GM19238 (cell line): ENCODE measurements at regions not wholly inside any gene's neighbourhood (a gene's known extent, or its start where the extent isn't known, plus 50 kb on each side); places are given as distances from the start of the nearest gene placed in this dataset.

Experiments used
- DNase-seq: peaks from one replicate; pipeline ENCODE4 v3.0.0; 2011; ENCODE audit warnings: low spot score; ENCODE audit not compliant: insufficient read length

GRCh38 chr22:47448231-47449223, 686.1 kb downstream of the TBC1D22A start:
- no peak for DNase-seq

GRCh38 chr22:47446821-47447810, 684.7 kb downstream of the TBC1D22A start:
- no peak for DNase-seq

DNA sequence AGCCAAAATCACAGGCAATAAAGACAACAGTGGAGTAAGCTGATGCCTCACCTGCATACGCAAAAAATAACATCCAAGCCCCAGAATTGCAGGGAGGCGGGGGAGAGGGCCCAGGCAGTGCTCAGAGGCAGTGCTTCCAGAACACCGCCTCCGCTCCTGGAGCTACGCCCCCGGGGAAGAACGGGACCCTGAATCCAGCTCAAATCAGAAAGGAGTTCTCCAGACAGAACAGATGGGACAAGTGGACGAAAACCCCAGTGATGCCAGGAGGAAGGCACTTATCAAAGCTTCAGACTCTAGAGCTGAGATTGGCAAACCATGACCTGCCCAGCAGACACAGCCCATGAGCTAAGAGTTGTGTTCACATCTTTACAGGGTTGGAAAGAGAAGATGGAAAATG, 683.9 kb downstream of the TBC1D22A start:
- no peak for DNase-seq

DNA sequence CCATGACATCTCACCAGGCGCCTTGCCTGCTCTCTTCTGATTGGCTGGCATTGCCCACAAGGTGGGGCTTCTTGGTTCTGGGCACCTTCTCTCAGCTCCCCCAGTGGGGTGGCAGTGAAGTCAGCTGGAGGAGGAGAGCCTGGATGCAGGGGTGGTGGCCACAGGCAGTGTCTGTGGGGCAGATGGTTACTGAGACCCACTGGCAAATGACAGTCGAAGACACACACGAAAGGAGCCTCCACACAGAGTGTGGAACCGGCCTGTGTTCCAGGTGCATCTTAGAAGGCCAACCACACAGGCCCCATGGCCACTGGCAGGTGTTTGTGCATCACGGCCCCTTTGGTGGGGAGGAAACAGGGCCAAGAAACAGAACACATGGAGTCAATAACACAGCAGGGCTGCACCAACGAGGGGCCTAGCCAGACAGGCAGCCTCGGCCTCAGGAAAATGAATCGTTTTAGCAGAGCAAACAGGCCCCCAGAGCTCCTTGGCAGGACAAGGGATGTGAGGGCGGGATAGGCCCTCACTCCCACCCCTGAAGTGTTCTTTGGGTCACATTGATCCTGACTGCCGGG, 683.4 kb downstream of the TBC1D22A start:
- no peak for DNase-seq

DNA sequence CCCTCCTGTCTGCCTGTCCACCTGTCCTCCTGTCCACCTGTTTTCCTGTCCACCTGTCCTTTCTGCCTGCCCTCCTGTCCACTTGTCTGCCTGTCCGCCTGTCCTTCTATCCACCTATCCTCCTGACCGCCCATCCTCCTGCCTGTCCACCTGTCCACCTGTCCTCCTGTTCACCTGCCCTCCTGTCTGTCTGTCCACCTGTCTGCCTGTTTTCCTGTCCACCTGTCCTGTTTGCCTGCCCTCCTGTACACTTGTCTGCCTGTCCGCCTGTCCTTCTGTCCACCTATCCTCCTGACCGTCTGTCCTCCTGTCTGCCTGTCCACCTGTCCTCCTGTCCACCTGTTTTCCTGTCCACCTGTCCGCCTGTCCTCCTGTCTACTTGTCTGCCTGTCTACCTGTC, 682.8 kb downstream of the TBC1D22A start:
- DNase-seq: no peak

GRCh38 chr22:47444746-47445065, 682.3 kb downstream of the TBC1D22A start:
- DNase-seq: no peak

DNA sequence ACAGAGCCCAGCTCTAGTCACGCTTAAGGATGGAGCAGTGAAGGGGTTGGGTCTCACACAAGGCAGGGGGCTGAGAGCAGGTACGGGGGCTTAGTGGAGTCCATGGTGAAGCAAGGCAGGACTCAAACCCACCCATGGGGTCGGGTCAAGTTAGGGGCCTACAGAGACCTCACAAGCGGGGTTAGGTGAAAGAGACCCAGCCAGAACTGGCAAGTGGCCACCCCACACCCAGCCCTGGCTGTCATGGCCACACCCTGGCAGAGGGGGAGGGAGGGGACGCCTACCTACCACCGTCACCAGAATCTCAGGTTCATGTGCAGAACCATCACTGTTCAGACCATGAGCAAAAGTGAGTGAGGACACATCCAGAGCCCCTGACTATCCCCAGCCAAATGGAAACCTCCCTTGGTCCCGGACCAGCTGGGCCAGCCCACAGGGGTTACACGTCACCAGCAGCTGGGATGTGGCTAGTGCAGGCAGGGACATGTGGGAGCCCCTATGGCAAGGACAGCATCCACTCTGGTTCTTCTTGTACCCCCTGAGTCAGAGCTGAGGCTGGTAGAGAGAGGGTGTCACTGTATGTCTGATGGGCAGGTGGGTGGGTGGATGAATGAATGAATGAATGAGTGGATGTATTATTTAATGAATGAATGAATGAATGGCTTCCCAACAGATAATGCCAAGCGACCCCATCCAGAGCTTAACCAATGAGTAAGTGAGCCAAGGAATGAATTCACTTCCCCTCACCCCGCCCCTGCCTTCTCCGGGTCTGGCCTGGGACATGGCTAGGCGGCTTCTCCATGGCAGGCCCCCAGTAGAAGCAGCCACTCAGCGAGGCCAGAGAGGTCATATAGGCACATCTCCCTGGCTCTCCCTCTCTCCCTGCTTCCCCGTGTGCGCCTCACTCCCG, 681.6 kb downstream of the TBC1D22A start:
- no peak for DNase-seq

GRCh38 chr22:47442821-47443220, 680.4 kb downstream of the TBC1D22A start:
- no peak for DNase-seq

GRCh38 chr22:47439643-47440265, 677.3 kb downstream of the TBC1D22A start:
- DNase-seq: no peak

DNA sequence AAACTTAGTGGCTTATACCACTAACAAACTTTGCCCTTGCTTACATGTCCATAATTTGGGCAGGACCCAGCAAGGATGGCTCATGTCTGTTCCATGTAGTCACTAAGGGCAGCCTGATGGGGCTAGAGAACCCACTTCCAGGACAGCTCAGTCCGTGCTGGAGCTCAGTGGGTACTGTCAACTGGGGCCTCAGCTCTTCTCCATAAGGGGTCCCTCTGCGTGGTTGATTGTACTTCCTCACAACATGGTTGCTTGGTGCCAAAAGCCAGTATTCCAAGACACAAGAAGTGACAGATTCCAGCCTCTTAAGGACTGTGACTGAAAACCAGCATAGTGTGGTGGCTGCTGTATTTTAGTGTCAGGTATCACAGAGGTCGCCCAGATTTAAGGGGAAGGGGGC, 675.2 kb downstream of the TBC1D22A start:
- DNase-seq: no peak

GRCh38 chr22:47437110-47437509, 674.7 kb downstream of the TBC1D22A start:
- DNase-seq: no peak

GRCh38 chr22:47435826-47436225, 673.4 kb downstream of the TBC1D22A start:
- no peak for DNase-seq

DNA sequence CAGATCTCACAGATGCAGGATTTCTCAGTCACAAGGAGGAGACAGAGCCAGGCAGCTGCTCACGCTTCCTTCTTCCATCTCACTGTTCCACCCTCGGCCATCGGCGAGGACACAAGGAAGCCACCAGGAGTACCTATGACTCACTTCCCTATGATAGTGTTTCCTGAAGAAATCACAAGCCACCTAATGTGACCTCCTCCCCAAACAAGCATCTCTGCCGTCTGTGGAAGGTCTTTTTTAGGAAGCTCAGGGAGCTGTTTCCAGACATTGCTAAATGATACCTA, 672.7 kb downstream of the TBC1D22A start:
- no peak for DNase-seq

- DNase-seq: no peak
Observed at GRCh38 chr22:47434336-47435203, 672.1 kb downstream of the TBC1D22A start.

- DNase-seq: no peak
Observed at GRCh38 chr22:47433627-47434026, 671.2 kb downstream of the TBC1D22A start.

DNA sequence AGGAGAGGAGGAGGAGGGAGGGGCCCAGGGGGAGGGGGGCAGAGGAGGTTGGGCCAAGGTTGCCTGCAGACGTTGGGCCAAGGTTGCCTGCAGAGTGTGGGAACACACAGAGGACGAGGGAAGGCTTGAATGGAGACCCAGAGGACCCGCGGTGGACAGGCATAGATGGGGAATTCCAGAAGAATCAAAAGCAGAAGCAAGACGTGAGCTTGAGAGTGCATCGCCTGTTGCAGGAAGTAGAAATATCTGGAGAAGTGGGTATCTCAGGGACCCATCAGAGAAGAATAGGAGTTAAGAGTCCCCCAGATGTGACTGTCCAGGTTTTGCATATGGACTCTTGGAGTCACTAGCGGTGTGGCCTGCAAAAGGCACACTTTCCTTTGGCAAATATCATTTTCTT, 670.2 kb downstream of the TBC1D22A start:
- no peak for DNase-seq

GRCh38 chr22:47423861-47424820, 661.7 kb downstream of the TBC1D22A start:
- DNase-seq: no peak

GRCh38 chr22:47423266-47423665, 660.8 kb downstream of the TBC1D22A start:
- DNase-seq: no peak
